Stimulated activated CD4-positive, alpha-beta T cell treated with anti-CD3 and anti-CD28 coated beads, Interleukin-15, amount 100 ng/mL, for 1 hour (primary cell): ENCODE measurements at regions not wholly inside any gene's neighbourhood (a gene's known extent, or its start where the extent isn't known, plus 50 kb on each side); places are given as distances from the start of the nearest gene placed in this dataset.
"Not testable (repeated sequence)": the region's sequence is repeated elsewhere in the genome, so short reads cannot be mapped to it uniquely, and the experiment has no call there.

Experiments
- DNase-seq, 2 donors: peaks; one replicate each; pipeline ENCODE4 v3.0.0-alpha.2; 2020; ENCODE audit warnings: low read depth in 1 of 2, low spot score in 1 of 2

DNA sequence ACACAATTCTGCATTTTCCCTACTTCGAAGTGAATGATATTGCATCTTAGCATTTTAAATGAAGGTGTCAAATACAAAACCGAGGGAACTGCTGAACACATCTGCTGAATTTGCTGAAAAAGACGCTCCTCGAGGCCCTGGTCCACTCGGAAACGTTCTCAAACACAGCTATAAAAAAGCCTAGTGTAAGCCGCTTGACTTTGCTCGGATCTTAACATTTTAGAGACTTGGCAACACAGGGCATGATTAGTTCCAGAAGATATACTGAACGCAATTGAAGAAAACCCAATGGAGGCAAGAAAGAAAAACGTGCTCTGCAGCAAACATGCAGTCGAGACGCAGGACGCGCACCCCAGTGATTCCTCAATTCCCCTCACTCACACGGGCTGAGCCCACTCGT, 506.4 kb upstream of the AMELY start:
- DNase-seq = no peak

DNA sequence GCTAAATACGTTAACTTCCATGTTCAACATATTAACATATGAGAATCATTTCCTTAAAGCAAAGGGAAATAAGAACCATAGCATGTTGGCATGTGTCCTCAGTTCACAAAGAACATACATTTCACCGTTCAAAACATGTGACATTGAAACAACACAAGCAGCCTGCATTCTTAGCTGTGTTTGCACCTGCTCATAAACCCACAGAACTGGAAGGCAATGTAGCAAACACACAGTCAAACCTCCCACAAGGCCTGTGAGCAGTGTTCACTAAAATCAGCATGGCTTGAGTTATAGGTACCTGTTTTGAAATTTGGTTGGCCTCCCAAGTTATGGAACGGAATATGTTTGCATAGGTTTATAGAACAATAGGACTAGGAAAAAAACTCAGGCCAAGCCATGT, 504.9 kb upstream of the AMELY start:
- DNase-seq = no peak

DNA sequence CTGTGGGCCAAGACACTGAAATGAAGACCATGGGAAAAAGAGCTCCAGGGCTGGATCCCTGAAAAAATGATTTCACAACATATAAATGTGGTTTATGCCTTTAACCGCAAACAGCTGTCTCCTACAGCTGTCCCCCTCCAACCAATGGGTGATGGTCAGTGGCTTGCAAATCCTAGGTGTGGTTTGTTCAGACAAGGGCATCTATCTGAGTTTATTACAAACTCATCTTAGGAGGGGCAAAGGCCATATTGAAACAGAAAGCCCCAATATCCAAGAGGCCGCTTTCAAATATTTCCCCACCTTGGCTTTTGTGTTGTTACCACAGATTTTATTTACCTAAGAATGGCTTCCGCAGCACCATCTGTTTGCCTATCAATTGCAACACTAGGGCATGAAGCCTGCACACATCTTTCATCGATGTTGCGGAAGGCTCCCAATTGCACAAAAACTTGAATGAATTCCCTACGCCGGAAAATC, 503.6 kb upstream of the AMELY start:
- no peak for DNase-seq

DNA sequence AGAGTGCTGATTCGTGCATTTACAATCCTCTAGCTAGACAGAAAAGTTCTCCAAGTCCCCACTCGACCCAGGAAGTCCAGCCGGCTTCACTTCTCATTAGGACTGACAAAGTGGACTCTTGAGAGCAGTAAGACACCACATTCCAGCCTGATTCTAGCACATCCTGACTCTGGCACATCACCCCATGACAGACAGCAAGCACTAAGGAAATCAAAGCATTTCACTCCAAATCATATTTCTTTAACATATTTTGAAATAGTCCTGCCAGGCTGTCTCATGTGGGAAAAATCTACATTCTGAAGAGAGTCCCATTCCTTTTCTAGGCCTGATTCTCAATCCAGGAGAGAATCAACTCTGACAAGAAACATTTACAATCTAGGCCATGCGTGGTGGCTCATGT, 478.5 kb upstream of the AMELY start:
- DNase-seq = no peak

DNA sequence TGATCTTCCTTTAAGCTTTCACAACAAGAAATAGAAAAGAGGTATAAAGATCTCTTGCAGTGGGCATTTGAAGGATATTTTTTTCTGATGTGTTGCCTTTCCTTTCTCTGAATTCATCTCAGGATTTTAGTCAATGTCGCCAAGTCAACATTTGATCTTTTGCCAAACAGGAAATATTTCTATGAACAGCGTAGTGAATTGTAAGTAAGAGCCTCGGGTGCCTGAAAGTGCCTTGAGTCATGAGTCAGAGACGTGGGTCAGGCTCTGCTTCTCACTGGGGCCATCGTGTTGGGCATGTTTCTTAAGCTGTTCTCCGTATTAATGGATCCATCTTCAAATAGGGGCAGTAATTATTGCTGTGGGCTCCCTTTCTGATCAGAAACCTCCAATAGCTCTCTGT, 471.4 kb upstream of the AMELY start:
- DNase-seq = no peak

DNA sequence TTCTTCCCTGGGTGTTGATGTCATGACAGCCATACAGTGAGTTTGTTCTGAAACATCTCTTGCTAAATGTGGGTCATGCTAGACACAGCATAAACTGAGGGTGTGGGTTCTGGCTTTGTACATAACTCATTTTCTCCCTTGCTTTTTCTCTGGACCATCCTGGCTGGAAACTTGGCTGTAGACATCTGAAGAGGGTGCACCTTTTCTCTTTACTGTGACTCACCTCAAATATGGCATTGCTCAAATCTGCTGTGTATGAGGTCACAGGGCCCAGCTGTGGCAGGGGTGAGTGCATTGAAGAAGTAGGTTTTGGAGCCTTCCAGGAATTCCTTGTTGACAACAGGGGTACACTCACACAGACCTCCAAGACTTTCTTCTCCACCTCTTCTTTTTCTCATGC, 465.5 kb upstream of the AMELY start:
- DNase-seq = no peak

DNA sequence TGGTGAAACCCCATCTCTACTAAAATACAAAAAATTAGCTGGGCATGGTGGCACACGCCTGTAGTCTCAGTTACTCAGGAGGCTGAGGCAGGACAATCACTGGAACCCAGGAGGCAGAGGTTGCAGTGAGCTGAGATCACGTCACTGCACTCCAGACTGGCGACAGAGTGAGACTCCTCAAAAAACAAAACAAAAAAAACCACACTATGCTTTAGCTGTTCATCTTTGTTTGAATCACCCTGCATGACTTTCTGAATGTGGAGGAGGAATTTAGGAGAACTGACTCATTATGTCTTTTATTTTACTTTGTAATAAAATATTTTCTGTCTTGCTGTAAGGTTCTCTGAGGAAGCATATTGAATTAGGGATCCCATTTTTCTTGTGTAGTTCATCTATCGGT, 462.9 kb upstream of the AMELY start:
- DNase-seq = not testable (repeated sequence)

DNA sequence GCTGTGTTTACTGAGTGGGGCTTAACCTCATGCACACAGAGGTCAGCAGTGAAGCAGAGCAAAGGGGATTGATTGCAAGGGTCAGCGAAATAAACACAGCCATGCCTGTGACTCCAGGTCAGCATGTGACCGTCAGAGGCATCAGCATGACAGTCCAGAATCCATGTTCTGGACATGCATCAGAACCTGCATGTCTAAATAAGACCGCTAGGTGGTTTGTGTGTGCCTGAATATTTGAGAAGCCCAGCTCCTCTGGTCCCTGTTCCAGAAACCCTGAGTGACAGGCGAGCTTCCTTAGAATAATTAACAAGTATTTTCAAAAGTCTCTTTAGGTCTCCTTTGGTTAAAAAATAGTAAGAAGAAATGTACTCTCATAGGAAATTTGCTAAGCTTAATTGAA, 460.4 kb upstream of the AMELY start:
- not testable (repeated sequence) for DNase-seq

DNA sequence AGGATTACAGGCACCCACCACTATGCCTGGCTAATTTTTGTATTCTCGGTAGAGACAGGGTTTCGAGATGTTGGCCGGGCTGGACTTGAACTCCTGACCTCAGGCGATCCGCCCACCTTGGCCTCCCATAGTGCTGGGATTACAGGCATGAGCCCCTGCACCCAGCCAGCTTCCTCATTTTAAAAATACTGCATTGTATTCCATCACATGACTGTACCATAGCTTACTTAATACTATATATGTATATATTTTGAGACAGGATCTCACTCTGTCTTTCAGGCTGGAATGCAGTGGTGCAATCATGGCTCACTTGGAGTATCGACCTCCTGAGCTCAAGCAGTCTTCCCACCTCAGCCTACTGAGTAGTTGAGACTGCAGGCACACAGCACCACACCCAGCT, 459.5 kb upstream of the AMELY start:
- DNase-seq = not testable (repeated sequence)

DNA sequence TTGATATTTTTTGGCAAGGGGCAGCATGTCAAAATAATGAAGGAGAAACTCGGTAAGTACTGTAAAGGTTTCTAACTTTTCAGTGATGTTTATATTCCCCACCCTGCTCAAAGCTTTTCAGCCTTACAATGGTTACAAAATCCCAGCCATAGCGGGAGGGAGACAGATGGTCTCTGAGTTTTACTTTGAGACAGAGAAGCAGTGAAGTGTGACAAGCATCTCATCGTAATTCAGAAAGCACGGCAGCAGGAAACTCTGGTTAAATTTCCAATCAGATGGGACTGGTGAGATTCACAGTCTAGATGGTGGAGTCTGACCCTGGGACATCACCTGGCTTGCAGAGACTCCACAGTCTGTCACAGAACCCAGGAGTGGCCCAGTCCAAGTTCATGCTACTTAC, 448.0 kb upstream of the AMELY start:
- DNase-seq = no peak

DNA sequence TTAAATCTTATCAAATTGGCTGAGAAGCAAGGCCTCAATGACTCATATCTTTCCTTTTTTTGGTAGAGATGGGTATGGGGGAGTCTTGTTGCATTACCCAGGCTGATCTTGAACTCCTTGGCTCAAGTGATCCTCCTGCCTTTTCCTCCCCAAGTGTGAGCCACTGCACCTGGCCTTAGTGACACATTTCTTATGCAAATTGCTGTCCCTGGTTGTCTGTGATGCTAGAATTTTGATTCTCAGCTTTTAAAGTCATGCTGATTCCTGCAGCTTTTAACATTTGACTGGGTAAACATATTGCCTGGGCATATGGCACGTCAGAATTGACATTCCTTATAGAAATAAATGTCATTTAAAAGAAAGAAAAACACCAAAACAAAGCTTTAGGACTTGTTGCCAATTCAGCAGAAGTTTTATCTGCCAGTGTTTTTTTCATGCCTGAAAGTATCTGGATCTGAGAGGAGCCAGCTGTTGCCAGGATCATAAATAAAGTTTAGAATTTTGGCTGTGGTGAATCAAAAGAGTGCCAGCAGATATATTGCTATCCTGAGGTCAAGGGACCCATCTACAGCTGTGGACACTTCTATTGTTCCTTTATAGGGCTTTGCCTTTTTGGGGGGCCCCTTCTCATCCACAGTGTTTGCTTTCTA, 446.7 kb upstream of the AMELY start:
- DNase-seq = no peak

DNA sequence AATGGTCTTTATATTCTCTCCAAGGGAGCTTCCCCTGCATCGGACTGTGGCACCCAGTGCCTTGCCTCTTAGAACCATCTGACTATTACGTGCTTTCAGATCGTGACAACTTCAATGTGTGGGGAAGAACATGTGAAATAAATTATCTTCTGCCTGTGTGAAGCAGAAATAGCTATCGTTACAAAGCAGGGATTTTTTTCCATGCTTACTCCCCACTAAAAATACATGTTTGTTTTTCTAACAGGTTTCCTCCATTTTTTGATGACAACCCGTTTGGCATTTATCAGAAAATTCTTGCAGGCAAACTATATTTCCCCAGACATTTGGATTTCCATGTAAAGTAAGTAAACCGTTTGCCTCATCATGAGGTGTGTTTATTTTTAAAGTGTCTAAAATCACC, 444.3 kb upstream of the AMELY start:
- DNase-seq = not testable (repeated sequence)

DNA sequence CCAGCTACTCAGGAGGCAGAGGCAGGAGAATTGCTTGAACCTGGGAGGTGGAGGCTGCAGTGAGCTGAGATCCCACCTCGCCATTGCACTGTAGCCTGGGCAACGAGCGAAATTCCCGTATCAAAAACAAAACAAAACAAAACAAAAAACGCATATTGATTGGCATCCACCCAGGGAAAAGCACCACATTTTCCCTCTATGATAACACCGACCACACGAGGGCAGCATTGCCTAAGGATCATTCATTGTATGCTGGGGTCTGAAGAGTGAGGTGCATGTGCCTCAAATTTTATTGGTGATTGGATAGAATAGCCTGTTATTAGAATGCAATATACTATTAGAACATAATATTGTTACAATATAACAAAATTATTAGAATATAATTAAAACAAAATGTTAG, 433.1 kb upstream of the AMELY start:
- peak; percentile 3 to 31 for DNase-seq

DNA sequence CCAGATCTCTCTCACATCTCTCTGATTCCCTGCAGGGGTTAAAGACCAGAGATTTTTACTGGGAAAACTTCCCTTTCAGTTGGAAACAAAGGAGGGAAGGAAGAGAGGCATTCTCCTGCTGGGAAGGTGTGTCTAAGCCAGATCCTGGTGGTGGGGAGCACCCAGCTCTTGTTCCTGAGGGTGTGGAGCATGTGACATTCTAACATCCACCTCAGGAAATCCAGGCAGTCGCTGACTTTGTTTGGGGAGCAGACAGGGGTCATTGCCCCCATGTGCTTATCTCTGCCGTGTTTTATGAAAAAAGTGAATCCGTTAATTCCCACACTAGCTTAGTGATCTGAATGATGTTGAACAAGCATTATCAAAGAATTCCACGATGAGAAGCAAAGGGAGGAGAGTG, 431.7 kb upstream of the AMELY start:
- DNase-seq = no peak

DNA sequence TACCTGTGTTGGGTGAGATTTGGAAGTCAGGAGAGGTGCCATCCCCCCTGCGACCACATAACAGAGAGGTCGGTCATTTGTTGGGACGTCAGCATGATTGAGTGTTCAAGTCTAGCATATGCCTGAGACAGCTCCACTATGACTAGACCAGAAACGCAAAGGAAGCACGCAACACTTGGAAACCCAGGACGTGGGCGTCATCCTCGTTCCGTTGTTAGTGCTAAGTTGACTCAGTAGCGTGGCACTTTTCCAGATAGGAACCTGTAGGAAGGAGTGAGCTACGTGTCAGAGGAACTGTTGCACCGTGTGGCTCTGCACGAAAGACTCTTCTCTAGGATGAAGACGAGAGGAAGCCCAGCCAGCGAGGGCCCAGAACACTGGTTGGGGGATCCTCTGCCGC, 431.2 kb upstream of the AMELY start:
- not testable (repeated sequence) for DNase-seq

DNA sequence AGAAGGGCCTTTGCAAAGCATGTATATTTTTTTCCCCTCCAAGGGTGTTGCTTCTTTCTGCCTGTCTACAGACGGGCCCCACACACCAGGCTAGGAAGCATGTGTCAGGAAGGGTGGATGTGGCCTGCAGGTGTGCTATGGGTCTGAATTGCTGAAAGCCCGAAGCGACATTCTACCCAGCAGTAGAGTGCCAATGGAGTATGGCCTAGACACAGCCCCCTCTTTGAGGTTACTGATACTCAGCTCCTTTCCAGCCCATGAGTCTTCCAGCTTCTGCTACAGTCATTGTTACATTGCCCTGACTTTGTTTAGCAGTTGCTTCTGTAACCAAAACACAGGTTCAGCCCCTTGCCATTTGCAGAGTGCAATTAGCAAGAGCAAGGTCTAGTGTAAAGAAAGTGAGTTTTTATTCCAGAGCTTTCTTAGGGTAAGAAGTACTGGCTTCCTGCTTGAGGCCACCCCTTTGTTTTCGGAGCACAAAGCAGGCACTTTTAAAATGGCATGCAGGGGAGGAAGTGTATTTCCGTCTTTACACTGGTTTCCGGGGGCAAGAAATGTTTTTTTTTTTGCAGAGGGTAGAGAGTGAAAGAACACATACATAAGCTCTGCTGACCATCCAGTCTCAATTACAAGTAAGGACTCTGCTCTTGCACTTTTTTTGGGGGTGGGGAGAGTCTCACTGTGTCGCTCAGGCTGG, 428.0 kb upstream of the AMELY start:
- DNase-seq = no peak

DNA sequence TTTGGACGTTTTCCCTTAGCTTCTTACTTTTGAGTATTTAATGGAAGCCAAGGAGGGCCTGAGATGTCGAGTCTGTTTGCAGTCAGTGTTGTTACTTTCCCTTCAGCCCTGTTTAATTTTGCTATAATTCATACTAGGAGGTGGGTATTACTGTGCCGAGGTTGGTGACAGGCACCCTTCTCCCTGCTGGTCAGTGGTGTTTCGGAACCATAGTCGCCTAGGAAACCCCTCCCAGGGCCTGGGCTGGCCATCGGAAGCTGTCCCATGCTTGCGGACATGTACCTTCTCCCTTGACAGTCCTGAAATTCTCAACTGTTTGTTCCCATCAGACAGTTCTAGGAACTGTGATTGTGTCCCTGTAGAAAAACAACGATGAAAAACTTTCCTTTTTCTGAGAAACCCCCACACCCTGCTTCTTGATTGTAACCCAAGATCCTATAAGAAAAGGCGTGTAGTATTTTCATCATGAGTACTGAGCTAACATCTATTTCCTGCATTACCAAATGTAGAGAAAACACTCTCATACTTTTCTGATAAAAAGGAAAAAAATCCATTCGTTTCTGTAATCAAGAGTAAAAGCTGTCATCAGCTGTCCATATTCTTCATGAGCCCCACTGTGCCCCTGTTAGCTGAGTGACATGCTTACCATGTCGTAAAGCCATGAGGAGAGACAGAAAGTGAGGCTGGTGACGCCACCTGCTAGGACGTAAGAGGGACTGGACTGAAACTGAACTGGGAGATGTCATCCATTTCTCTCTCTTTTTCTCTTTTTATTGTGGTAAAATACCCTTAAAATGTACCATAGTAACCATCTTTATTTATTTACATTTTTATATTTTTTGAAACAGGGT, 424.7 kb upstream of the AMELY start:
- no peak for DNase-seq

DNA sequence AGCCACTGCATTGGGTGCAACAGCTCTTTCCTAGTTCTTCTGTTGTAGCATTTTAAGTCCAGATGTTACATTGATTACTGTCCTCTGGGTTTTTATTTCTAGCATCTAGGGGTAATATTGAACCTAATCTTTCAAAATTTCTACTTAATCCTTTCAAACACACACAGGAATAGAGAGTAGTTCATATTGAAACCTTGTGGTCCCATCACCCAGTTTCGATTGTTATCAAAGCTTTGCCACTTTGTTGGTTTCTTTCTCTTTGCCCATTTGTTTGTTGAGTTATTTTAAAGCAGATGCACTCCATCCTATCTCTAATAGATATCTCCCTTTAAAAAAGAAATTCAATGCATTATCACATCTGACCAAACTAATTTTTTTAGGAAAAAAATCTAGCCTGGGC, 422.9 kb upstream of the AMELY start:
- no peak for DNase-seq

DNA sequence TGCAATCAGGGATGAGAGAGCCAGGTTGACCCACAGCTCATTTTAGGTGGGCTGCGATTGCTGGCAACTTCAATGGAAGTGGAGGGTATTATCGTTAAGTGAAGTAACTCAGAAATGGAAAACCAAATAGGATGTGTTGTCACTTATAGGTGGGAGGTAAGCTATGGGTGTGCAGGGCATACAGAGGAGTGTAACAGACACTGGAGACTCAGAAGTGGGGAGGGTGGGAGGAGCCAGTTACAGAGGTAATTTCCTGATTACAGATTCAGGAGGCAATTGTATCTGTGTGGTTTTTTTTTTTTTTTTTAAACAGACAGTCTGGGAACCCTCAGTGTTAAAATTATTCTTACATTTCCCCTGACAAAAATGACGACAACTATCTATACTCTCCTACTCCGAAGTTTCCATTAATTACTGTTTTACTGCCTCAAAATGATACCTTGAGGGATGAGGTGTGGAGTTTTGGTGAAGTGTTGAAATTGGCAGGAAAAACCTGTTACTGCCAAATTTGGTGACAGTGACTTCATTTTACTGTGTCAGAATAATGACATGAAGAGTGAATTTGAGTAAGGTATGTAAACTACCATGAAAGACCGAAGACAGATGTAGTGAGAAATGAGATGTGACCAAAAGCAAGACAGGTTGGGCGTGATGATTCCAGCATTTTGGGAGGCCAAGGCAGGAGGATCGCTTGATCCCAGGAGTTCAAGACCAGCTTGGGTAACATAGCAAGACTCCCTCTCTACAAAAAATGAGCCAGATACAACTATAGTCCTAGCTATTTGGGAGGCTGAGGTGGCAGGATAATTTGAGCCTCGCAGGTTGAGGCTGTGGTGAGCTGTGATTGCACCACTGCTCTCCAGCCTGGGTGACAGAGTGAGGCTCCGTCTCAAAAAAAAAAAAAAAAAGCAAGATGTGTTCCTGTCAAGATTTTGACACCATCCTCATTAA, 415.0 kb upstream of the AMELY start:
- no peak for DNase-seq

DNA sequence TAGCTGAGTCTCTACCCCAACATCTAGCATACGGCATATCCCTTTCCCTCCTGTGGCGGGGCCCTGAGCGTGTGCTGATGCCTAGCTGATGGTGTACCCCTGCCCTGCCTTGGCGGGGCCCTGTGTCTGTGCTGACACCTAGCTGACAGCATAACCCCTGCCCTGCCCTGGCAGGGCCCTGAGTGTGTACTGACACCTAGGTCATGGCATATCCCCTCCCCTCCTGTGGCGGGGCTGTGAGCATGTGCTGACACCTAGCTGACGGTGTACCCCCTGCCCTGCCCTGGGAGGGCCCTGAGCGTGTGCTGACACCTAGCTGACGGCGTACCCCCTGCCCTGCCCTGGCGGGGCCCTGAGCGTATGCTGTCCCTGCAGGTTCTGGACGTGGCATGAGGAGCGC, 414.0 kb upstream of the AMELY start:
- DNase-seq = no peak

DNA sequence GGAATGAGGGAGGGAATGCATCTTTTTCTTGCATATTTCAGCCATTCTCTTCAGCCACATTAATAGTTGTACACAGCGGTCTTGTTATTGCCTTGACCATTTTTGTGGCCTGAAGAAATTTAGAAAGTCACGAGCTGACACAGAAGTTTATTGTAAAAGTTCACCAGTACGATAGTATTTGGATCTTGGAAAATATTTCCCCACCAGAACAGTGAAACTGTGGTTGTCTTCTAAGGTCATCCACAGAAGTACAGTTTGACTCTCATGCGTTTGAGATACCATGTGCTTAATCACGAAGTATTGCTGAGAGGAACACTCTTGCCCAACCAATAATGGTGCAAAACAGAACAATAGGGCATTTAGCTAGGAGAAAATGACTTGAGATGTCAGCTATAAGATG, 409.2 kb upstream of the AMELY start:
- DNase-seq = no peak
